HL-60 (cell line): ENCODE measurements at regions not wholly inside any gene's neighbourhood (a gene's known extent, or its start where the extent isn't known, plus 50 kb on each side); places are given as distances from the start of the nearest gene placed in this dataset.

Experiments used
- DNase-seq, 2 experiments: peaks; one replicate each; pipeline ENCODE4 v3.0.0-alpha.2; 2010 to 2020; ENCODE audit warnings: low read depth in 1 of 2, low spot score in 1 of 2
- H3K27ac ChIP-seq: fragments of 250-450 bp; sonication (Bioruptor Pico); replicated peaks from 2 replicates; pipeline ENCODE4 v1.5.1; 2020; ENCODE audit warnings: mild to moderate bottlenecking, moderate library complexity
- H3K27me3 ChIP-seq: fragments of 250-450 bp; sonication (Bioruptor Pico); 2 replicates; pipeline ENCODE4 v1.5.1; 2021; ENCODE audit warnings: mild to moderate bottlenecking, moderate library complexity; ENCODE audit not compliant: insufficient read depth, poor library complexity, severe bottlenecking
- H3K4me3 ChIP-seq: replicated peaks from 2 replicates; pipeline ENCODE4 v1.5.1; 2011; ENCODE audit warnings: mild to moderate bottlenecking, control low read depth, low read length; ENCODE audit not compliant: insufficient read depth
- CTCF ChIP-seq: IDR thresholded peaks from one replicate; pipeline ENCODE4 v1.5.1; 2011; ENCODE audit warnings: low read length, control low read depth, inconsistent platforms; ENCODE audit not compliant: insufficient read depth
- GABPA ChIP-seq: IDR thresholded peaks from 2 replicates; pipeline ENCODE4 v1.6.1; 2012; ENCODE audit warnings: low read depth
- POLR2AphosphoS5 ChIP-seq: IDR thresholded peaks from 2 replicates; pipeline ENCODE4 v1.6.1; 2012; ENCODE audit warnings: low read depth
- REST ChIP-seq: IDR thresholded peaks from 2 replicates; pipeline ENCODE4 v1.6.1; 2012; ENCODE audit warnings: low read depth; ENCODE audit not compliant: insufficient replicate concordance
- SPI1 ChIP-seq: IDR thresholded peaks from 2 replicates; pipeline ENCODE4 v1.6.1; 2012; ENCODE audit warnings: low read depth, mild to moderate bottlenecking, borderline replicate concordance

DNA sequence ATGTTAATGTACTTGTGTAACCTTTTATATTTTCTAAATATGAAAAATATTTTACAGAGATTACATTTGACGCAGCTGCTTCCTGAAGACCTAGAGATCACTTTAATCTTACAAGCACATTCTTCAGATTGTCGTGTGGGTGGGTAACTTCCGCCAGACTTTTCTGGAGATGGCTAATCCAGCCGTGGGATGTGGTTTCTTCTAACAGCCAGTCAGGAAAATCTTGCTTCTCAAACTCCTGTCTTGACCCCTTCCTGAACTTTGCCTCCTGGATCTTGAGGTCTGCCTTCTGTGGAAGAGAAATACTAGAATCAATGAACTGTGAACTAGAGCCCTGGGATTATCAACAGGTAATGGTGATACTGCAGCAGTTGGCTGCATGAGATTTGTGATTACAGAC, 401.6 kb upstream of the TNP1 start:
- no peak overlapping the region for H3K4me3 ChIP-seq
- H3K27ac ChIP-seq = no peak overlapping the region
- H3K27me3 ChIP-seq = no peaks in the 10 kb centered on the region
- TF ChIP-seq REST = no peak
- TF ChIP-seq GABPA = no peak
- no peak for TF ChIP-seq POLR2AphosphoS5
- no peak for TF ChIP-seq SPI1
- no peak for DNase-seq

DNA sequence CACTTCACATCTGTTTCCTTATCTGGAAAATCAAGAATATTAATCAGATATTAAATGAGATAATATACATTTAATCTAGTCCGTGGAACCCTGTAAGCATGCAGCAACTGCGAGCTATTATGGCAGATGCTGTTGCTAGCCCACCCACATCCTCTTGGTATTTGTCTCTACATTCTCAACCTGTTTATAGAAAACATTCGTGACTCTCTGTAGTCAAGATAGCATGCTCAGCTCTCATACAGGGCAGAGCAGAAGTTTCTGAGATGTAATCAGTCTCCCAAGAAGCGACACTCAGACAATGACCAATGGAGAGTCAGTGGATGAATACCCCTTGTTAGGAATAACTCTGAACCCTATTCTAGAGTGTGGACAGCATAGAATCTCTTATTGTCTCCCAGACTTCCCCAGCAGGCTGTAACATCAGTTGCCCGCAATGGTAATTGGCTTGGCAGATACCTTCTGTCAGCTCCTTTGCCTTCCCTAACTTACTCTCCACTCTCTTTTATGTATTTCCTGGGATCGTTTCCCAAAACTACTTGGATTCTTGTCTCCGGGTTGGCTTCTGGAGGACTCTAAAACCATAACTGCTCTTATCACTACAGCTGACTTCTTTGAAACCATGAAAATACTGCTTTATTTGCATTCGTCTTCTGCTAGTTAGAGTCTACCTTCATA, 400.7 kb upstream of the TNP1 start:
- Histone ChIP-seq H3K27ac (no peak overlapping the region), H3K27me3 (no peaks in the 10 kb centered on the region)
- no peak for DNase-seq

DNA sequence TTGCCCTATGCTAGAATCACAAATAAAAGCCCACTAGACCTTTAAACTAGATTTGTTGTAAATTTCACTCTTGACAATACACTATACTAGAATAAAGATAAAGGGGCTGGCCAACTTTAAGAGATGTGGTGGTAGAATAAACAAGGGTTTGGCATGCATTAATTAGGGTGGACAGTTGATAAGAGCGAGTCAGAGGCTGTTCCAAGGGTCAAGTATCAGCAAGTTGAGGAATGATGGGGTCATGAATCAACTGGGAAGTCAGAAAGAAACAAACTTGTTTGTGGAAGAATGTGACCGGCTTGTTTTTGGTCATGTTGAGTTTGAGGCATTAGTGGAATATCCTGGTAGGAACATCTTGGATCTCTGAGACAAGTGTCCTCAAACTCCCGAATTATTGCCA, 398.3 kb upstream of the TNP1 start:
- H3K27ac ChIP-seq = no peak overlapping the region
- H3K4me3 ChIP-seq = no peak overlapping the region
- no peaks in the 10 kb centered on the region for H3K27me3 ChIP-seq
- no peak for DNase-seq
- TF ChIP-seq REST (no peak), CTCF (no peak), SPI1 (no peak), POLR2AphosphoS5 (no peak), GABPA (no peak)

More for the DNA sequence above, 400.7 kb upstream of the TNP1 start:
- TF ChIP-seq SPI1 = no peak
- no peak for TF ChIP-seq POLR2AphosphoS5
- TF ChIP-seq REST = no peak
- TF ChIP-seq CTCF = no peak
- TF ChIP-seq GABPA = no peak
- H3K4me3 ChIP-seq = no peak overlapping the region
